Cardiac muscle cell (in vitro differentiated cells and primary cell): ENCODE measurements at regions not wholly inside any gene's neighbourhood (a gene's known extent, or its start where the extent isn't known, plus 50 kb on each side); places are given as distances from the start of the nearest gene placed in this dataset.

Experiments used
- DNase-seq, 2 donors: peaks; one replicate each; pipeline versions ENCODE4 v3.0.0 to v3.0.0-alpha.2; 2010 to 2017; ENCODE audit warnings: low read depth in 1 of 2, low spot score in 1 of 2
- H3K27ac ChIP-seq: fragments of 200-600 bp; sonication (generic); 2 replicates; pipeline ENCODE4 v1.5.1; 2016
- H3K27me3 ChIP-seq: fragments of 200-600 bp; sonication (generic); 2 replicates; pipeline ENCODE4 v1.6.0; 2016; ENCODE audit warnings: control low read depth
- H3K36me3 ChIP-seq: fragments of 200-600 bp; sonication (generic); 2 replicates; pipeline ENCODE4 v1.5.1; 2016; ENCODE audit warnings: control low read depth
- H3K4me1 ChIP-seq: fragments of 200-600 bp; sonication (generic); 2 replicates; pipeline ENCODE4 v1.8.1; 2017; ENCODE audit warnings: low read depth, mild to moderate bottlenecking, mixed run types
- H3K4me3 ChIP-seq: fragments of 200-600 bp; sonication (generic); 2 replicates; pipeline ENCODE4 v1.5.1; 2016; ENCODE audit warnings: mild to moderate bottlenecking
- H3K9me3 ChIP-seq: fragments of 200-600 bp; sonication (generic); 2 replicates; pipeline ENCODE4 v1.5.1; 2017; ENCODE audit warnings: low read depth, mild to moderate bottlenecking, control low read depth
- TF ChIP-seq, protein P1 (sequence below): IDR thresholded peaks from 2 replicates; pipeline ENCODE4 v1.5.1; 2012; ENCODE audit warnings: low read depth, mild to moderate bottlenecking, low read length

DNA sequence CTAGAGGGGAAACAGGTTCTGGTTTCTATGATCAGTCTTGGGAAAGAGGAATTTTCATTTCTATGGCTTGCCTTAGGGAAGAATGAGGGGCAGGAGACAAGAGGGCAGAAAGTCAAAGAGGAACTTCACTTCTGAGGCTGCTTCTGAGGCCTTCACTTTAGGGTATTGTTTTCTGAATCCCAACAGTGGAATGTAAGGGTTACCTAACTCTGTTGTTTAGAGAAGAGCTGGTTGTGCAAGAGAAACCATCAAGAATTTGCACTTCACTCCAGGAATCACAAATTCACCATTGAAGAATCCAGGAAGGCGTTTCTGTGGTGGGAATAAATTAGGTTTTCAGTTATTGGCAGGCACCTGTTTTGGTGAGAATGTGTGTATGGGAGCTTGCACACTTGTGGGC lies 126.7 kb upstream of the AMOT start:
- Histone ChIP-seq H3K9me3 (no peaks in the 10 kb centered on the region), H3K36me3 (no peaks in the 10 kb centered on the region), H3K4me3 (no peak overlapping the region), H3K27ac (no peak overlapping the region), H3K4me1 (peaks cover 2% of the 10 kb centered on the region), H3K27me3 (no peaks in the 10 kb centered on the region)
- TF ChIP-seq, protein P1, sequence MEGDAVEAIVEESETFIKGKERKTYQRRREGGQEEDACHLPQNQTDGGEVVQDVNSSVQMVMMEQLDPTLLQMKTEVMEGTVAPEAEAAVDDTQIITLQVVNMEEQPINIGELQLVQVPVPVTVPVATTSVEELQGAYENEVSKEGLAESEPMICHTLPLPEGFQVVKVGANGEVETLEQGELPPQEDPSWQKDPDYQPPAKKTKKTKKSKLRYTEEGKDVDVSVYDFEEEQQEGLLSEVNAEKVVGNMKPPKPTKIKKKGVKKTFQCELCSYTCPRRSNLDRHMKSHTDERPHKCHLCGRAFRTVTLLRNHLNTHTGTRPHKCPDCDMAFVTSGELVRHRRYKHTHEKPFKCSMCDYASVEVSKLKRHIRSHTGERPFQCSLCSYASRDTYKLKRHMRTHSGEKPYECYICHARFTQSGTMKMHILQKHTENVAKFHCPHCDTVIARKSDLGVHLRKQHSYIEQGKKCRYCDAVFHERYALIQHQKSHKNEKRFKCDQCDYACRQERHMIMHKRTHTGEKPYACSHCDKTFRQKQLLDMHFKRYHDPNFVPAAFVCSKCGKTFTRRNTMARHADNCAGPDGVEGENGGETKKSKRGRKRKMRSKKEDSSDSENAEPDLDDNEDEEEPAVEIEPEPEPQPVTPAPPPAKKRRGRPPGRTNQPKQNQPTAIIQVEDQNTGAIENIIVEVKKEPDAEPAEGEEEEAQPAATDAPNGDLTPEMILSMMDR = no peak
- DNase-seq = peak in 1 of 2 donors; percentile 25

DNA sequence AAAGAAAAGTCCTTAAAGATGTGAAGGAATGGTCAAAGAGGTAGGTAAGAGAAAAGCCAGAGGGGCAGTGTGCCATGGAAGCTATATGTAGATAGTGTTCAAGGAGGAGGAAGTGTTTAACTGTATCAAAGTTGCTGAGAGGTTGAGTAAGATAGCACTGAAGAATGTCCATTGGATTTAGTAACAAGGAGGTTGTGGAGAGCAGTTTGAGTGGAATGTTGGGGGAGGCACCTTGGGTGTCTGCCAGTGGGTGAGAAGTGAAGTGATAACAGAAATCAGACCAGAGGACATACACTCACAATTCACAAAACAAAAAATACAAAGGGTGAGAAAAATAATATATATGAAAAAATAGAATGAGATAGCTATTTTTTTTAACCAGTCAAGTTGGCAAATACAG lies 121.3 kb upstream of the AMOT start:
- H3K4me3 ChIP-seq = no peak overlapping the region
- TF ChIP-seq, protein P1 = no peak
- peak; percentile 44 to 73 for DNase-seq
- H3K4me1 ChIP-seq = peaks cover 14% of the 10 kb centered on the region
- no peaks in the 10 kb centered on the region for H3K9me3 ChIP-seq
- no peaks in the 10 kb centered on the region for H3K27me3 ChIP-seq
- H3K27ac ChIP-seq = peak overlapping the region; percentile 67
- no peaks in the 10 kb centered on the region for H3K36me3 ChIP-seq

DNA sequence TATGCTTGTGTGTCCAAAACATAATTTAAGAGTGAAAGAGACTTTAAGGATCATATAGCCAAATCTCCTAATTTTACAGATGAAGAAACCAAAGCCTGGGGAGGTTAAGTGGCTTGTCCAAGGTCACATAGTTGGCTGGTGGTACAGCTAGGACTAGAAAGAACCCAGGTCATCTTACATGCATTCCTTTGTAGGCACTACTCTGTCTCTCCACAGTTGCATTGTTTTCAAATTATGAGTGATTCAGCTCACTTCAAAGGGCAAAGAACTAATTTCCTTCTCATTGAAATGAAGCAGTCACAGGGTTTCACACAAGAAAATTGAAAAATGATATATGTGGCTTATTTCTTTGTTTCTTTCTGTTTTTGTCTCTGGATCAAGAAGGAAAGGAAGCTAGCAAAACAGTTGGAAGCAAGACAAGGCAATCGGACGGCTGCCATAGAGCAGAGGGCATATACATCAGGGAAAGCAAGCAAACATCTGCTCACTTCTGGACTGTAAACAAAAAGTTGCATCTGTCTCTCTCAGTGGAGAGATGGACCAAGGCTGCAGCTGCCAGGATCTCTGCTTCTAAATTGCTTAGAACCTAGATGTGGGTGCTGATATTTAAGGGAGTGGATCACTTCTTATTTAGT lies 107.5 kb upstream of the AMOT start:
- Histone ChIP-seq H3K4me3 (no peak overlapping the region), H3K36me3 (no peaks in the 10 kb centered on the region), H3K9me3 (no peaks in the 10 kb centered on the region), H3K4me1 (no peaks in the 10 kb centered on the region), H3K27ac (no peak overlapping the region), H3K27me3 (no peaks in the 10 kb centered on the region)
- no peak for DNase-seq
- TF ChIP-seq, protein P1 = no peak

DNA sequence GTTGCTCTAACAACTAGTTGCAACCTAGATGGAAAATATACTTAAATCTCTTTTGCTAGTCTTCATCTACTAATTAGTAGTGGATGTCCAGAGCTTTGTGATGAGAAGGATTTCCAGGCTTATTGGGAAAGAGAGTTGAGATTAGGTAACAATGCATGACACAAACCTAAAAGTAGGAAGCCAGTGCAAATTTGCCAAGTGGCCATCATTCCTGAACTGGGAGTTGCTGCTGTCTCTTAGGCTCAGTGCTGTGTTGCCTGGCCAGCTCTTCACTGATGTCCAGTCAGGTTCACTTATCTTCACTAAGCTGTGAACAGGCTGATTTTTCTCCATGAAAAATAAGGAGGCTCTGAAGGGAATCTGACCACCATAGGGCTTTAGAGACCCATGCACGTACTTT lies 105.6 kb upstream of the AMOT start:
- Histone ChIP-seq H3K27me3 (no peaks in the 10 kb centered on the region), H3K27ac (no peak overlapping the region), H3K4me1 (peaks cover 2% of the 10 kb centered on the region), H3K9me3 (no peaks in the 10 kb centered on the region), H3K36me3 (no peaks in the 10 kb centered on the region), H3K4me3 (no peak overlapping the region)
- DNase-seq = no peak
- TF ChIP-seq, protein P1 = no peak

DNA sequence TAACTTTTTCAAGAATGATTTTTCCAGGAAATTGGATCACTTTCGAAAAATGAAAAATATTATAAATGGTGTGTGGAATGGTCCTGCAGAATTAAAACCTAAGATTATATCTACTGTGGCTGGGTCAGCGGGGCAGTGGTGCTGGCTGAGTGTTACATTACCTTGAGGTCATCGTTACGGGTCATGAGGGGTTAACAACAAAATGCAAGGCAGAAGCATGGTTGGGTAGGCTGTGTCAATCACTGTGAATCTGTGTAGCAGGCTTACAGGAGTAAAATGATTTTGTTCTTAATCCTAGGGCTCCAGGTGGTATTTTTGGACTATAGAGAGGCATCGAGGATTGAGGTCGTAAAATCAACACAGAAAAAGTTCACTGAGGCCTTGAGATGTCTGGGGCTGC lies 105.2 kb upstream of the AMOT start:
- Histone ChIP-seq H3K36me3 (no peaks in the 10 kb centered on the region), H3K4me3 (no peak overlapping the region), H3K27me3 (no peaks in the 10 kb centered on the region), H3K4me1 (peaks cover 6% of the 10 kb centered on the region), H3K9me3 (no peaks in the 10 kb centered on the region), H3K27ac (no peak overlapping the region)
- TF ChIP-seq, protein P1 = no peak
- DNase-seq = no peak
